Parathyroid adenoma (tissue), 2 donors: ENCODE measurements at regions not wholly inside any gene's neighbourhood (a gene's known extent, or its start where the extent isn't known, plus 50 kb on each side); places are given as distances from the start of the nearest gene placed in this dataset.

Experiments used
- H2AFZ ChIP-seq: fragments of 300-600 bp; sonication (generic); one replicate; pipeline ENCODE4 v1.7.0; 2017; ENCODE audit warnings: antibody characterized with exemption, mild to moderate bottlenecking
- H3K27ac ChIP-seq: fragments of 300-600 bp; sonication (generic); one replicate; pipeline ENCODE4 v1.7.0; 2017
- H3K27me3 ChIP-seq: fragments of 300-600 bp; sonication (generic); one replicate; pipeline ENCODE4 v1.7.0; 2017; ENCODE audit warnings: low read length; ENCODE audit not compliant: control insufficient read depth, insufficient read depth
- H3K36me3 ChIP-seq: fragments of 300-600 bp; sonication (generic); one replicate; pipeline ENCODE4 v1.7.0; 2017; ENCODE audit warnings: low read length; ENCODE audit not compliant: control insufficient read depth, insufficient read depth
- H3K4me1 ChIP-seq: fragments of 300-600 bp; sonication (generic); one replicate; pipeline ENCODE4 v1.7.0; 2017; ENCODE audit warnings: control low read depth
- H3K4me2 ChIP-seq: fragments of 300-600 bp; sonication (generic); one replicate; pipeline ENCODE4 v1.7.0; 2017; ENCODE audit warnings: low read length
- H3K4me3 ChIP-seq: fragments of 300-600 bp; sonication (generic); one replicate; pipeline ENCODE4 v1.7.0; 2017; ENCODE audit warnings: low read depth, low read length
- H3K79me2 ChIP-seq: fragments of 300-600 bp; sonication (generic); one replicate; pipeline ENCODE4 v1.7.0; 2017; ENCODE audit warnings: control low read depth
- H3K9ac ChIP-seq: fragments of 300-600 bp; sonication (generic); one replicate; pipeline ENCODE4 v1.7.0; 2017; ENCODE audit warnings: mild to moderate bottlenecking
- H3K9me3 ChIP-seq: fragments of 300-600 bp; sonication (generic); one replicate; pipeline ENCODE4 v1.7.0; 2017; ENCODE audit warnings: low read length; ENCODE audit not compliant: control insufficient read depth
- CTCF ChIP-seq: fragments of 300-600 bp; sonication (generic); IDR thresholded peaks from one replicate; pipeline ENCODE4 v1.7.0; 2017; ENCODE audit warnings: antibody characterized with exemption, mild to moderate bottlenecking
- donor health status: primary hyperparathyroidism.

- Histone ChIP-seq H3K27me3 (no peaks in the 10 kb centered on the region), H3K9ac (no peak overlapping the region), H3K79me2 (no peaks in the 10 kb centered on the region), H3K27ac (no peak overlapping the region), H3K4me2 (no peak overlapping the region), H3K4me3 (no peak overlapping the region), H2AFZ (no peak overlapping the region), H3K9me3 (no peaks in the 10 kb centered on the region), H3K4me1 (no peaks in the 10 kb centered on the region), H3K36me3 (no peaks in the 10 kb centered on the region)
- no peak for TF ChIP-seq CTCF
Measured at GRCh38 chr6:142500250-142500786, 198.5 kb downstream of the ADGRG6 start.

GRCh38 chr6:142501795-142502194, 200.0 kb downstream of the ADGRG6 start:
- no peak for TF ChIP-seq CTCF
- Histone ChIP-seq H3K36me3 (no peaks in the 10 kb centered on the region), H3K4me1 (no peaks in the 10 kb centered on the region), H3K9ac (no peak overlapping the region), H2AFZ (no peak overlapping the region), H3K4me3 (no peak overlapping the region), H3K79me2 (no peaks in the 10 kb centered on the region), H3K27ac (no peak overlapping the region), H3K4me2 (no peak overlapping the region), H3K9me3 (no peaks in the 10 kb centered on the region), H3K27me3 (no peaks in the 10 kb centered on the region)

DNA sequence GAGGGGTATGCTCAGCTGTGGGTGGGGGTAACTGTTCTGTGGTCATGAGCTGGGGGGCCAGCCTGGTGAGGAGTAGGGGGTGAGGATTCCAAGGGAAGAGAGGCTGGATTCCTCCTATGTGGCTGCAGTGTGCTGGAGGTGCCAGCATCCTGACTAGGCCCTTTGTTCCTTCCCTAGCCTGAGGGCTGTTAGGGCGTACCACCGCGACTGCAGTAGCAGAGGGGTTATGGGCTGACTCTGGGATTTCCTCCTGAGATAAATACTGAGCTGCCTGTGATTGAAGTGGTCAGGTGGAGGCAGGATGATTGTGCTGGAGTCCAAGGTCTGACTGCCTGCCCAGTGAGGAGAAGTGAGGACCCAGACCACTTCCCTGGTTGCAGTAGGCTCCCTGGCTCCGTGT, 205.3 kb downstream of the ADGRG6 start:
- Histone ChIP-seq H3K27ac (no peak overlapping the region), H2AFZ (no peak overlapping the region), H3K79me2 (no peaks in the 10 kb centered on the region), H3K27me3 (no peaks in the 10 kb centered on the region), H3K4me2 (no peak overlapping the region), H3K36me3 (no peaks in the 10 kb centered on the region), H3K4me3 (no peak overlapping the region), H3K9ac (no peak overlapping the region), H3K9me3 (no peaks in the 10 kb centered on the region), H3K4me1 (no peaks in the 10 kb centered on the region)
- no peak for TF ChIP-seq CTCF

DNA sequence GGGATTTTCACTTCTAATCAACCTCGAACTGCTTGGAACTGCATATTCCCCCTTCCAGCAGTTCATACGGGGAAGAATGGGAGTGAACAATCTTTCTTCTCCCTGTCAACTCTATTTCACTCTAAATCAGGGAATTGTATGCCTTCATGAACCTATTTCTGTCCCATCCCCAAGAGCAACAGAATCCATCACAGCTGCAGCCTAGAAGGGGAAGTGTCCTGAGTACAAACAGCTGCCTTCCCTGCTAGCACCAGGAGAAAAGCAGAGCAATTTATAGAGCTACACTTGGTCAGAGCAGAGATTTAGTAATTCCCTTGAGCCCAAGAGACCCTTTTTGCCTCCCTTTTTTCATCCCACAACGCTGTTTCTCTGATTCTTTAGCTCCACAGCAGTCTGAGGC, 208.4 kb downstream of the ADGRG6 start:
- TF ChIP-seq CTCF = no peak
- H2AFZ ChIP-seq = no peak overlapping the region
- no peaks in the 10 kb centered on the region for H3K79me2 ChIP-seq
- no peaks in the 10 kb centered on the region for H3K36me3 ChIP-seq
- no peak overlapping the region for H3K9ac ChIP-seq
- no peaks in the 10 kb centered on the region for H3K4me1 ChIP-seq
- H3K27me3 ChIP-seq = no peaks in the 10 kb centered on the region
- no peak overlapping the region for H3K4me2 ChIP-seq
- no peaks in the 10 kb centered on the region for H3K9me3 ChIP-seq
- no peak overlapping the region for H3K27ac ChIP-seq
- no peak overlapping the region for H3K4me3 ChIP-seq

GRCh38 chr6:142518126-142518525, 216.3 kb downstream of the ADGRG6 start:
- H3K27me3 ChIP-seq = no peaks in the 10 kb centered on the region
- H3K9ac ChIP-seq = no peak overlapping the region
- H3K4me1 ChIP-seq = no peaks in the 10 kb centered on the region
- H2AFZ ChIP-seq = no peak overlapping the region
- no peak overlapping the region for H3K4me3 ChIP-seq
- no peak overlapping the region for H3K4me2 ChIP-seq
- TF ChIP-seq CTCF = no peak
- H3K36me3 ChIP-seq = no peaks in the 10 kb centered on the region
- no peak overlapping the region for H3K27ac ChIP-seq
- H3K79me2 ChIP-seq = no peaks in the 10 kb centered on the region
- no peaks in the 10 kb centered on the region for H3K9me3 ChIP-seq
